HG02973 (cell line): ENCODE measurements at regions not wholly inside any gene's neighbourhood (a gene's known extent, or its start where the extent isn't known, plus 50 kb on each side); places are given as distances from the start of the nearest gene placed in this dataset.

Source experiments
- ATAC-seq: cut with Tn5 transposase; IDR thresholded peaks from one replicate; pipeline ENCODE4 v1.9.1; 2021; ENCODE audit warnings: moderate library complexity; ENCODE audit not compliant: unreplicated experiment

DNA sequence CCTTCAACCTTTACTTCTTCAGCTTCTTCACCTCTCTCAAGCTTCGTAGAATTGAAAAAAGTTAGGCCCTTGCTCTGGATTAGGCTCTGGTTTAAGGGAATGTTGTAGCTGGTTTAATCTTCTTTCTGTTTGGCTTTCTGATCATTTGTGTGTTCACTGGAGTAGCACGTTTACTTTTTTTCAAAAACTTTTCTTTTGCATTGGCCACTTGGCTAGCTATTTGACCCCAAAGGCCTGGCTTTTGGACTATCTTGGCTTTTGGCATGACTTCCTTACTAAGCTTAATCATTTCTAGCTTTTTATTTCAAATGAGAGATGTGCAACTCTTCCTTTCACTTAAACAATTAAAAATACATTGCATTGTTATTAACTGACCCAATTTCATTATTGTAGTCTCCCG is 1154.8 kb upstream of the ZEB2 start:
- no peak for ATAC-seq

DNA sequence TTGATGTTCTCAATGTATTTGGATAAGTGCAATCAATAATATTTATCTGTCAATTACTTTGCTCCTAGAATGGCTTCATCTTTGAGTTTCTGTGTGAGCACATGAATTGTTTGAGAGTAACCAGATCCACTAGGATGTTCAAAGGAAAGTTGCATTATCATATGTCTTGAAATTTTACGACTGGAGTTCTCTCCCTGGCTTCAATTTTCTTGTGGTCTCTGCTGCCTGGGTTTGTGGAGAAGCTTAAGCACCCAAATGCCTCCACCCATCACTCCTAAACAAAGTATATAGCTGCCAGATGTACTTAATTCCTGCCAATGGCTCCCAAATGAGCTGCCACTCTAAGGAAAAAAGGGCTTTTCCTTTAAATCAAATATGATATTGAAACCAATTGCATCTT is 1149.4 kb upstream of the ZEB2 start:
- no peak for ATAC-seq

- ATAC-seq, result no peak
These were observed 1146.6 kb upstream of the ZEB2 start for GRCh38 chr2:145666552-145666951.

GRCh38 chr2:145657265-145657664 is 1137.3 kb upstream of the ZEB2 start:
- no peak for ATAC-seq

DNA sequence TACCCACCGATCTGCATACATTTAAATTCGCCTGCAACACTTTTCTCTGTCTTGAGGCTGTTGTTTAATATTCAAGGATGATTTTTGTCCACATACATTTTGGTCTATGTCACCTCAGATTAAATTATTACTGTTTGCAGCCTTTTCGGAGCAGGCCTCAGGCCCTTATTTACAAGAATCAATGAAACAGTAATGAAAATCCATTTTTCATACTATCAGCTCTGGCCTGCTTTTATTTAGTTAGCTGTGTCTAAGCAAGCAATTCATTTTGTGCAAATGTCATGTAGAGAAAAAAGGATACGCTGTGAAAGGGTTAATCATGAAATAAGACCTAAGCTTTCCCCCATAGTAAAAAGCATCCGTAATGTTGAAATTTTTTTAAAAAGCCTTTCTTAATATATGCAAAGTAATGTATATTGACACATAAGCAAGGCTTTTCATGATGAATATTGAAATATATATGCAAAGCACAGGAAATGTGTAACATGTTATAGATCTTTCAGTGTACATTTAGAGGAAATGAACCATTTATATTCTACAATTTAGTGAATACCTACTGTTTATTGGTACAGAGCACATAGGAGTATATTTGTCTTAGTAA is 1135.3 kb upstream of the ZEB2 start:
- ATAC-seq, result no peak

GRCh38 chr2:145654746-145655145 is 1134.8 kb upstream of the ZEB2 start:
- ATAC-seq, result no peak

DNA sequence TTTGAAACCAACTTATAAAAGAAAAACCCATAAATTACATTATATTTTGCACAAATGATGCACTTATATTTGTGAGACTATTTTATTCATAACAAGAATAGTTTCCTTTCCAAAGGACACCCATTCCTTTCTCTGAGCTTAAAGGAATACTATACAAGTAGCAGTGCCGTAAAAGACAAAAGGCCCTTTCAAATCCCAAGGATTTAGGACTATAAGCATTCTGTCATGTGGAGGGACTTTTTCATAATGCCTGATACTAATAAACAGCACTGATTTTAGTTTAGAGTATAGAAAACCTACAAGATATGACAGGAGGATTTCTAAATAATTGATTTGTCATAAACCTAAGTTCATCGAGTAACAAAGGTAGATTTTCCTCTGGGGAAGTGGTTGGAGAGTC is 1134.2 kb upstream of the ZEB2 start:
- ATAC-seq, result no peak

DNA sequence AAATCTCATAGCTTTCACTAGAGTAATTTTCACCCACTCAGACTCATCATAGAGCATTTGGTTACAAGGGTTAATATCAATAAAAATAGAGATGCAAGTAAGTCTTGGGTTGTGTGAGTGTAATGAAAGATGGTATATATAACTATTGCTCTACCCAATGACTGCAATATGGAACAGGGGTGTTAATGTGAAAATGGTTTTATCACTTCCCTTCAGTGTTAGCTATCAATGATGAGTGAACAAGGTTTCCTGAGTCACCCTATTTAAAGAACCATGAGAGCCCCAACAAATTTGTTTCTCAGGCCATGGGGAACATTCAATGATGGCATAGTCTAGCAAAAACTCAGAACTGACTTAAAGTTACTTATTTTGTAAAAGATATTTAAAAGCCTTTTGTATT is 1133.6 kb upstream of the ZEB2 start:
- ATAC-seq, result no peak

DNA sequence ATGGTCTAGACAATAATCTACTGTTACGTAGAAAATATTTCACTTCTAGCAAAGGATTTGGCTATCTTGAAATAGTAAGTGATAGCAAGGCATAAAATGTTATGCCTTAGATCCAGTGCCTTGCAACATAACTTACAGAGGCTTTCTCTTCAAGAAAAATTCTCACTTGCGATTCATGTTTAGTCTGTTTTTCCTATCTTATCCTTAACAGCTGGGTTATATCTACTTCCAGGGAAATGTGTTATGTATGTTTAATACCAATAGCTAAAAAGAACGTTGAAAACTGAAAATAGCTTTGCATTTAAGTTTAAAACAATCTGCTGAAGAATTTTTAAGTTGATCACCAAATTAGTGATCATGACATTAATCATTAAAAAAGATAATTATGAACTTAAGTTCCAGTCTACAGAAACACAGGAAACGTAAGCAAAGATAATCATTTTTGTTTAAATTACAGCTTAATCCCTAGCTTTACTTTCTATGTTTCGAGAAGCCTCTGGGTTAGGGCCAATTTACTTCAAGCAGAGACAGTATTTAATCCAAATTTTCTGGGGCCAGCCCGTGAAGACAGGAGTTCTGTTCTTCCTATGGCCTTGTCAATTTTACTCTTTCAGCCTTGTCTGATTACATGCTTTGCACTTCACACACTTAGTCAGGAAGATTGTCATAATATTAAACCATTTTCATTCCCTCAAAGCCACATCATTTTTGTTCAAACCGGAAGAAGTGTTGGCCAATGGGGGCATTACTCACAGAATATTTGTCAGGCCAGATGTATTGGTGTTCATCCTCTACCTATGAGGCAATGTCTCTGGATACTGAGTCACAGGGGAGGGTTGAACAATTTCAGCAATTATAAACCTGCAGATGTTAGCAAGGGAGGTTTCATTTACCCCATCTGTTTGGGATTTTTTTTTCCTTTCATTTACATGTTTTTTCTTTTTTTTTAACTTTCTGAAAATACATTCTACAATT is 1132.9 kb upstream of the ZEB2 start:
- ATAC-seq, result no peak

DNA sequence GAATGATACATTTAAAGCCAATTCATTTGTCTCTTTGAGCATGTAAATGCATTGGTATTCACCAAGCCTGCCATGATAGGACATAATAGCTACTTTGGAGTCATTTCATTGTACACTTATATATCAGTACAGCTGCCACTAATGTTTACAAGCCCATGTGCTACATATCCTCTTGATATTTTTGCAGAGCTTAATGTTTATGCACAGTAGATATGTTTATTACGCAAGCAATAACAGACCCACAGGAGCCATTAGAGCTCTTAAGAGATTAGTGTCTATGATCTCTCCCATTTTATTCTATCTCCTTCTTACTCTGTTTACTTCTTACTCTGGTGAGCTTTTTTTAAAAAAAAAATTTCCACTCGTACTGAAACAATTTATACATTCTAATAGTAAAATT is 1132.1 kb upstream of the ZEB2 start:
- no peak for ATAC-seq

GRCh38 chr2:145650226-145650625 is 1130.3 kb upstream of the ZEB2 start:
- no peak for ATAC-seq

DNA sequence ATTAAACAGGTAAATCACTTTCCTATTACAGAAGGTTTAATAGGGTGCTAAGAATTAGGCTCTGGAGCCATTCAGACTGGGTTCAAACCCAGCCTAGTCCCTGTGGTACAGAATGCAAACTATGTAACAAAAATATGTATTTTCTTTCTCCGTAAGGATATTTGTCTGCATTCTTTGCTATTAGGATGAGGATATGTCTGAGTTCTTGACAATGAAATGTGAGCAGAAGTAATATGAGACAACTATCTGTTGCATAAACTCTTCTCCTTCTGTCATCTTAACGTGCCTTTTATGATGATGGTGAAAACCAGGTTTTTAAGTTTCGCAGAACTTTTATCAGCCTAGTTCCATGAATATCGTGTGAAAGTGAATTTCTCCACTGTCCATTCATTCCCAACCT is 1129.1 kb upstream of the ZEB2 start:
- ATAC-seq, result no peak

DNA sequence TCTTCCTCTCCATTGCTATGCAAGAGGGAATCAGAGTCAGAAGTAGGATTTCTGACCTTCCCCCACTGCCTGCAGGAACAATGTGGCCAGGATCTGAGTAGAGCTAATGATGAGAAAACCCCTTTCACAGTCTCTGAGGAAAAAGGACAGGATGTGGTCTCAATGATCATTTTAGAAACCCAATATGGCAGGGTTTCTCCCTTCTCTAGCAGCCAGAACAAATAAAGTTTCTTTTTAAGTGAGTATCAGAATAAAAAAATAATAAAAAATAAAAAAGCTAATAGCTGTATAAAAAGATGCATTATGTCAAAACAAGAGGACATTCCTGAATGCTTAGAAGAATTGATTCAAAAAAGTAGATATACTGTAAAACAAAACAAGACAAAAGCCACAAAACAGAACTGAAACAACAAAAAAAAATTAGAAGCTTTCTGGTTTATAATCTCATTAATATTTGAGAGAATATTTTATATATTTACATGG is 1124.9 kb upstream of the ZEB2 start:
- ATAC-seq, result peak; percentile 99

- peak; percentile 75 for ATAC-seq
These were observed 1118.8 kb upstream of the ZEB2 start for GRCh38 chr2:145638675-145639074.

- no peak for ATAC-seq
These were observed 1115.9 kb upstream of the ZEB2 start for GRCh38 chr2:145635706-145636427.

- no peak for ATAC-seq
These were observed 1111.6 kb upstream of the ZEB2 start for GRCh38 chr2:145631561-145631960.

DNA sequence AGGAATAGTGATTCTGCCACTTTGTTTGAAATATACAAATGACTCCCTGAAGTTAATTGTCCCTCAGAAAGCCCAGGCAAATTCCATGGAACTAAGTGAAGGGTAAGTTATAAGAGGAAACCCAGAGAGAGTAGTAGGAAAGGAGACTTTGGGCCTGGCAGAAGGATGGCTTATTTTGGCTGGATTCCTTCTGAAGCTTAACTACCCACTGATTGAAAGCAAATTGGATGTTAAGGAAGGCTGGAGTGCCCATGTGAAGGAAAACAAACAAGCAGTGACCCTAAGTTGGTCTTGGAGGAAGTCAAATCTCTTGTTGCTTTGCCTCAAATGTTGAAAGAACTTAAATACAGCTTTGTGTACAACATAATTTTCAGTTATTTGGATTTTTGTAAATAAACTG is 1106.4 kb upstream of the ZEB2 start:
- no peak for ATAC-seq

DNA sequence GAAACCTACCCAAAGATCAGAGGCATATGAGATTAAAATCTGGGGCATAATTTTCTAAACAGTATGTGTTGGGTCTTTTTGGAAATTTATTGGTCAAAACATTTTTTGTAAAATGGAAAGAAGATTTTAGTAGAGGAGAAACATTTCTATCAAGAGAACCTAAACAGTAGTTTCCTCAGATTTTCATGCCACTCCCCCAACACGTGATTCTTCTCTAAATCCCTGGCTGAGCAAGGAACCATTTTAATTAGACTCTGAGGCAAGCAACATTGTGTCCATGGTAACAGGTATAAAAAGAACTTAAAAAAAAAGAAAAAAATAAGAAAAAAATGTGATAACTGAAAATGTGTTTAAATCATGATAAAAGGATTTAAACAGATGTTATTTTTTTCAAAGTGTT is 1105.2 kb upstream of the ZEB2 start:
- ATAC-seq, result no peak

DNA sequence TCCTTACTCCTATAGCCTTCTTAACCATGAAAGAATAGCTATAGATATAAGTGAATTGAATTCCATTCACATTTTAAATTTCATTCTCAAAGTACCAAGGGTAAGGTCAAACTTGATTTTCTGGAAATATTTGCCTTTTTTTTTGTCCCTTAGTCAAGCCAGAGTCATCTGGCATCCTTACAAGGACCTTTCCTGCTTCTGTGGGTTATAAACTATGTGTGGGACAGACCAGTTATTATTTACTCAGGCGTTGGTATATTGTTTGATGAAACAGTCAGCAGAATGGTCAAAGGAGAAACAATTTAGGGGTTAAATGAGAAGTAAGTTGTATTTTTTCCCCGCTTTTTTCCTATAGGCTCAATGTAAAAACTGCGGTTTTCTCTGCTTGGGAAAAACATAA is 1103.2 kb upstream of the ZEB2 start:
- no peak for ATAC-seq

DNA sequence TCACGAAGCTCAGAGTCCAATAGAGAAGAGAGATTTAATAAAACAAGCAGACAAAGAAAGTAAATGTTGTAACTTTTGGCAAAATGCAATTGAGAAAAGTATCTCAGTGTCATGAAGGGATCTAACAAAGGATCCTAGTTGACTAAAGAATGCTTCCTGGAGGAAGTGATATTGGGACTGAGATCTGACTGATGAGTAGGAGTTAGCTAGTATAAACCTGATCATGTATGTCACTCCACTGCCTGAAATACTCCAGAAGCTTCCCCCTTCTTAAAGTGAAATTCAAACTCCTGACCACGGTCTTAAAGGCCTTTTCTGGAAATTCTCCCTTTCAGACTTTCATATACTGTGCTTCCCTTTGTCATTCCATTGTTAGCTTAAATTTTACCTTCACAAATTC is 1102.4 kb upstream of the ZEB2 start:
- no peak for ATAC-seq

GRCh38 chr2:145617906-145618305 is 1098.0 kb upstream of the ZEB2 start:
- no peak for ATAC-seq

GRCh38 chr2:145617420-145617819 is 1097.5 kb upstream of the ZEB2 start:
- no peak for ATAC-seq
